ENCODE measurements at regions not wholly inside any gene's neighbourhood (a gene's known extent, or its start where the extent isn't known, plus 50 kb on each side); places are given as distances from the start of the nearest gene placed in this dataset.

DNA sequence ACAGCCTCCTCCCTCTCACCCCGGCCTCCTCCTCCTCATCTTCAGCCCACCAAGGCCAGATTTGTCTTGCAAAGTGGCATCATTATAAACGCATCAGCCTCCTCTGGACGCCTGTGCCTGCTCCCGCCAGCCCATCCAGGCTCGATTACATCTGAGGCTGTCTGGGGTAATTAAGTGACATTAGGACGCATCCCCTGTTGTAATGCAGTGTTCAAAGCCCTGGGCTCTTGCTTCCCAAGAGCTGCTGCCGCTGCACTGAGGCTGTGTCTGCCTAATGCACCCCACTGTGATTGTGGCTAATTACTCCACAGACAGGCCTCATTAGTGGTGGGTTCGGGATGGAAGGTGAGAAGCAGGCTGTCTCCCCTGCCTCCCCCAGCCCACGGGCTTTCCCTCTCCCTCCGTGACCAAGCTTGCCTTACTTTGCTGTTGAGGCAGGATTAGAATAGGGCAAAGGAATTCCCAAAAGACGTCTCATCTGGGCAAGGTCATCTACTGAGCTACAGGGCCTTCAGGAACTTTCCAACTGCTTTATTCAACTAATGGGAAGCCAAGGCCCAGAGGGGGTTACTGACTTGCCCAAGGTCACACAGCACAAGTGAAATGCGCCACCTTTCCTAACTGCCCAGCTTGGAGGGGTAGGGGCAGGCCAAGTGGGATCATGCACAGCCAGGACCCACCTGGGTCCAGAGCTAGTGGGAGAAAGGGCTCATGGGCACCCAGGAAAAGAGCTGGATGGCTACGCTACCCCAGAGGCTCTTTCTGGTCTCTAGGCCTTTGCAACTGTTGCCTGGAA, 66.2 kb upstream of the PCBD1 start:
- H3K27me3 ChIP-seq (ENCODE audit: control insufficient read depth, insufficient read depth, low read length) = peaks cover 1% of the 10 kb centered on the region; the same call in 1 of the 2 replicates
- CTCF ChIA-PET = interaction anchor here (0.9 kb wide), 1 partner anchor 29 kb away, joined by 3 read pairs; no protein-coding TSS in a partner anchor
- TF ChIP-seq, protein P1, sequence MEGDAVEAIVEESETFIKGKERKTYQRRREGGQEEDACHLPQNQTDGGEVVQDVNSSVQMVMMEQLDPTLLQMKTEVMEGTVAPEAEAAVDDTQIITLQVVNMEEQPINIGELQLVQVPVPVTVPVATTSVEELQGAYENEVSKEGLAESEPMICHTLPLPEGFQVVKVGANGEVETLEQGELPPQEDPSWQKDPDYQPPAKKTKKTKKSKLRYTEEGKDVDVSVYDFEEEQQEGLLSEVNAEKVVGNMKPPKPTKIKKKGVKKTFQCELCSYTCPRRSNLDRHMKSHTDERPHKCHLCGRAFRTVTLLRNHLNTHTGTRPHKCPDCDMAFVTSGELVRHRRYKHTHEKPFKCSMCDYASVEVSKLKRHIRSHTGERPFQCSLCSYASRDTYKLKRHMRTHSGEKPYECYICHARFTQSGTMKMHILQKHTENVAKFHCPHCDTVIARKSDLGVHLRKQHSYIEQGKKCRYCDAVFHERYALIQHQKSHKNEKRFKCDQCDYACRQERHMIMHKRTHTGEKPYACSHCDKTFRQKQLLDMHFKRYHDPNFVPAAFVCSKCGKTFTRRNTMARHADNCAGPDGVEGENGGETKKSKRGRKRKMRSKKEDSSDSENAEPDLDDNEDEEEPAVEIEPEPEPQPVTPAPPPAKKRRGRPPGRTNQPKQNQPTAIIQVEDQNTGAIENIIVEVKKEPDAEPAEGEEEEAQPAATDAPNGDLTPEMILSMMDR (IDR thresholded peaks at IDR 0.05; ENCODE audit: insufficient read depth, low read depth, low read length) = no peak

DNA sequence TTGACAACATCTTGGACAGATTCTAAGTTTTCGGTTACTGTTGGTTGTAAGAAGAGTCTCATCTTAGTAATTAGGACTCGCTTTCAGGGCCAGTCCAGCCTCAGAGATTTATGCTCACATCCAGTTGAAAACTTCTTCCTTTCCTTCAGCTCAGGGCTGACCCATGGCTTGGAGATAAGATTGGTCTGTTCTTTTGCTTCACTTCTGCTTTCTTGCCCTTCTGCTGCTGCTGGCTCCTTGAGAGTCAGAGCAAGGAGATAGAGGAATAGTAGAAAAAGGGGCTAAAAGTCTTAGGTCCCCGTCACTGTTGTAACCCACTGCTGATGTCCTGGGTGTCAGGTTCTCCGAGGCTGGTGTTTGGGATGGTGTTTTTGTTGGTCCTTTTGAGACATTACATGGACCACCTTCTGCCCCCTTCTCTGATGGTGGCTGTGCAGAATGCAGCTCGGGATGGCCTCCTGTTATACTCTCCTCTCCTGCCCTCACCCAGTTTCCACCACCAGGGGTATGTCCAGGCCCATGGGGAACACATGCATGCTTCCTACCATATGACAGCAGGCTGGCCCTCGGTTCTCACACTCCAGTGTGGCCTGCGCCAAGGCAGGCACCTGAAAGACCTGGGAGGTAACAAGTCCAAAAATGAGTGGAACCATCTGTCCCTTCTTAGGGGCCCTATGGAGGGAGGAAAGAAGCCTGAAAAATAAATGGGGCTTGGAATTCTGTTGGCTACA, 67.8 kb upstream of the PCBD1 start:
- CTCF ChIA-PET = no interaction called here
- Histone ChIP-seq H3K36me3 (ENCODE audit: control insufficient read depth, insufficient read depth, low read length) (no peaks in the 10 kb centered on the region), H3K4me3 (ENCODE audit: low read depth, low read length) (no peak overlapping the region), H3K27me3 (ENCODE audit: control insufficient read depth, insufficient read depth, low read length) (peaks cover 1% of the 10 kb centered on the region; the same call in 1 of the 2 replicates)
- TF ChIP-seq, protein P1 (IDR thresholded peaks at IDR 0.05; ENCODE audit: insufficient read depth, low read depth, low read length) = no peak
- POLR2A ChIA-PET = no interaction called here
- no peak for DNase-seq (ENCODE audit: low read depth)

More for the DNA sequence above, 66.2 kb upstream of the PCBD1 start:
- POLR2A ChIA-PET = no interaction called here
- Histone ChIP-seq H3K4me3 (ENCODE audit: low read depth, low read length) (no peak overlapping the region), H3K36me3 (ENCODE audit: control insufficient read depth, insufficient read depth, low read length) (no peaks in the 10 kb centered on the region)
- no peak for DNase-seq (ENCODE audit: low read depth)

DNA sequence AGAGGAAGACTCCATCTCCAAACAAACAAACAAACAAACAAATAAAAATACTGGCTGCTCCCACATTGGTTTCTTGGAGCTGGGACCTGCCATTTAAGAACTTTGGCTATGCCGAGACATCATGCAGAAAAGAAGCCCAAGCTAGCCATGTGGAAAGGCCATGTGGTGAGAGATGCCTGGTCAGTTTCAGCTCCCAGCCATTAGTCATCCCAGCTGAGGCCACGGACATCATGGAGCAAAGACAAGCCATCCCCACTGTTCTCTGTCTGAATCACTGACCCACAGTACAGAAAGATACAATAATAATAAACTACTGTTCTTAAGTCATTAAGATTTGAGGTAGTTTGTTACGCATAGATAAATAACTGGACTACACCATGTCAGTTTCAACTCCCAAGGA, 70.0 kb upstream of the PCBD1 start:
- ChIA-PET CTCF (interaction anchor here (0.7 kb wide), 1 partner anchor 31 kb away, joined by 3 read pairs; no protein-coding TSS in a partner anchor), POLR2A (no interaction called here)
- Histone ChIP-seq H3K27me3 (ENCODE audit: control insufficient read depth, insufficient read depth, low read length) (peaks cover 6% of the 10 kb centered on the region), H3K4me3 (ENCODE audit: low read depth, low read length) (no peak overlapping the region), H3K36me3 (ENCODE audit: control insufficient read depth, insufficient read depth, low read length) (no peaks in the 10 kb centered on the region)
- no peak for DNase-seq (ENCODE audit: low read depth)
- TF ChIP-seq, protein P1 (IDR thresholded peaks at IDR 0.05; ENCODE audit: insufficient read depth, low read depth, low read length) = no peak

DNA sequence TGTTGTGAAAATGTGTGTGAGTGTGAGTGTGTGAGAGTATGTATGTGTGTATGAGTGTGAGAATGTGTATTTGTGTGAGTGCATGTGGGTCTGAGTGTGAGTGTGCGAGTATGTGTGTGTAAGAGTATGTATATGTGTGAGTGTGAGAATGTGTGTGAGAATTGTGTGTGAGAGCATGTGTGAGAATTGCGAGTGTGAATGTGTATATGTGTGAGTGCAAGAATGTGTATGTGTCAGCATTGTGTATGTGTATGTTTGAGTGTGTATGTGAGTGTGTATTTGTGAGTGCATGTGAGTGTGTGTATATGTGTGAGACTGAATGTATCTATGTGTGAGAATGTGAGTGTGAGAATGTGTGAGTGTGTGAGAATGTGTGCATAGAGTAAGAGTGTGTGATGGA, 72.0 kb upstream of the PCBD1 start:
- H3K27me3 ChIP-seq (ENCODE audit: control insufficient read depth, insufficient read depth, low read length) = peaks cover 4% of the 10 kb centered on the region
- H3K4me3 ChIP-seq (ENCODE audit: low read depth, low read length) = no peak overlapping the region
- no peak for DNase-seq (ENCODE audit: low read depth)
- CTCF ChIA-PET = no interaction called here
- H3K36me3 ChIP-seq (ENCODE audit: control insufficient read depth, insufficient read depth, low read length) = no peaks in the 10 kb centered on the region
- TF ChIP-seq, protein P1 (IDR thresholded peaks at IDR 0.05; ENCODE audit: insufficient read depth, low read depth, low read length) = no peak
- POLR2A ChIA-PET = no interaction called here

DNA sequence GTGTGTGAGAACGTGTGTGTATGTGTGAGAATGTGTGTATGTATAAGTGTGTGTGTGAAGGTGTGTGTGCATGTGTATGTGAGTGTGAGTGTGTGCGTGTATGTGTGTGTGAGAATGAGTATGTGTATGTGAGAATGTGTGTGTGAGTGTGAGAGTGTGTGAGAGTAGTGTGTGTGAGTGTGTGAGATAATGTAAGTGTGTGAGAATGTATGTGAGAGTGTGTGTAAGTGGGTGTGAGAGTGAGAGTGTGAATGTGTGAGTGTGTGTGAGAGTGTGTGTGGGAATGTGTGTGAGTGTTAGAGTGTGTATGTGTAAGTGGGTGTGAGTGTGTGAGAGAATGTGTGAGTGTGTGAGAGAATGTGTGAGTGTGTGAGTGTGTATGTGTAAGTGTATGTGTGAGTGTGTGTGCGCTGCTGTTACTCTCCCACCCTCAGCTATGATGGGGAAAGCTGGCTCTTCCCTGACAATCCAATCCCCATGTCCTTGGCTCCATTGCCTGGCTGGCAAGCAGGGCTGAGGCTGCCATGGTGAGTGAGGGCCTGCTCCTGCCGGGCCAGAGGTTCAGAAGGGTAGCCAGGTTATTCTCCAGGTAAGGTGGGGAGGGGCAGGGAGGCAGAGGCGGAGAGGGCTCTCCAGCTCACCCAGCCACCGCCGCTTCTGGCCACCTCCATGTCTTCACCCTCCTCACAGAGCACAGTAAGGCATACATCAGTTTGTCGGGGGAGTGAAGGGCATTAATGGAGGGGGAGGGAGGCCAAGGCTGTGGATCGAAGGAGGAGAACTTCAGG, 72.6 kb upstream of the PCBD1 start:
- Histone ChIP-seq H3K4me3 (ENCODE audit: low read depth, low read length) (no peak overlapping the region), H3K36me3 (ENCODE audit: control insufficient read depth, insufficient read depth, low read length) (no peaks in the 10 kb centered on the region), H3K27me3 (ENCODE audit: control insufficient read depth, insufficient read depth, low read length) (peaks cover 4% of the 10 kb centered on the region)
- DNase-seq (ENCODE audit: low read depth) = no peak
- TF ChIP-seq, protein P1 (IDR thresholded peaks at IDR 0.05; ENCODE audit: insufficient read depth, low read depth, low read length) = no peak
- CTCF ChIA-PET = no interaction called here
- POLR2A ChIA-PET = no interaction called here

Measured in BJ (cell line).